ENCODE measurements at regions not wholly inside any gene's neighbourhood (a gene's known extent, or its start where the extent isn't known, plus 50 kb on each side); places are given as distances from the start of the nearest gene placed in this dataset.

DNA sequence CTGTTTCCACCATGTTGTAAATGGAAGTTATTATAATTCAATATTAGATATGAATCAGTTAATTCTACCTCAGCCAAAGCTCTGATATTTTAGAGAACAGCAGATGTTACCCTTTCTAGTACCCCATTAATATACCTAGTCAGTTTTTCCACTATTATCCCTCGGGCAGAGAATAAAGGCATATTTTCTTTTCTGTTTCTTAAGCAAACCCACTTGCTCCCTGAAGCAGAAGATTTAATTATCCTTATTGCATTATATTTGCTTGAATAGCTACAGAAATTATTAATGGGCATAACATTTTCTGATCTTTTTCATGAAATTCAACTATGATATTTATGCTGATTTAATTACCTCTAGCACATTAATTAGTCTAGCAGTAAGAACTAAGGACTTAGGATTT is 832.9 kb upstream of the FBXO33 start:
- no peak overlapping the region for H3K27ac ChIP-seq (ENCODE audit: low read depth, low read length)
- DNase-seq (ENCODE audit: low read depth, low spot score), result no peak
- POLR2A ChIA-PET, result no interaction called here
- intact Hi-C loops (cut with micrococcal nuclease), result no loop called here
- H3K4me1 ChIP-seq (ENCODE audit: control insufficient read depth in 1 of 2, insufficient read depth in 2 of 2, low read length in 2 of 2), result no peaks in the 10 kb centered on the region
- ATAC-seq, result no peak
- no peak overlapping the region for H2AFZ ChIP-seq (ENCODE audit: low read depth, low read length, poor library complexity, severe bottlenecking)
- H3K4me2 ChIP-seq (ENCODE audit: low read length), result no peak overlapping the region
- no peaks in the 10 kb centered on the region for H3K9me3 ChIP-seq (ENCODE audit: control insufficient read depth in 1 of 2, insufficient read depth in 1 of 2, low read depth in 1 of 2, low read length in 2 of 2)
- H3K4me3 ChIP-seq (replicated peaks in 1 of 2; ENCODE audit: low read depth in 1 of 2, low read length in 2 of 2), result no peak overlapping the region
- no TSS peak for BruUV-seq (replicated peaks)
- CTCF ChIA-PET, result no interaction called here
- H3K9ac ChIP-seq (ENCODE audit: low read length), result no peak overlapping the region
- RAD21 ChIA-PET (ENCODE audit: low non-redundant PET in 1 of 2, low total read pairs in 2 of 2, uncharacterized antibody in 2 of 2, unreplicated experiment in 2 of 2), result no interaction called here
- no peaks in the 10 kb centered on the region for H3K36me3 ChIP-seq (ENCODE audit: control insufficient read depth in 1 of 2, insufficient read depth in 2 of 2, low read length in 2 of 2)
- H4K20me1 ChIP-seq (ENCODE audit: insufficient read depth), result no peaks in the 10 kb centered on the region
- no peaks in the 10 kb centered on the region for H3K27me3 ChIP-seq (ENCODE audit: insufficient read depth, low read length)
- TF ChIP-seq TCF7L2 (IDR thresholded peaks at IDR 0.05; ENCODE audit: borderline replicate concordance, extremely low read depth, insufficient read depth, insufficient read length) (no peak), EZH2phosphoT487 (IDR thresholded peaks at IDR 0.05; ENCODE audit: borderline replicate concordance) (no peak), EZH2 (IDR thresholded peaks at IDR 0.05) (no peak), ELF1 (IDR thresholded peaks at IDR 0.05; ENCODE audit: borderline replicate concordance, low read depth) (no peak), RAD21 (IDR thresholded peaks at IDR 0.05; ENCODE audit: low read depth) (no peak), POLR2AphosphoS5 (IDR thresholded peaks at IDR 0.05; ENCODE audit: low read depth, low read length) (no peak), YY1 (IDR thresholded peaks at IDR 0.05; ENCODE audit: extremely low read depth, insufficient replicate concordance, low read depth, low read length) (no peak), CEBPB (IDR thresholded peaks at IDR 0.05; ENCODE audit: low read depth) (no peak), FOSL1 (IDR thresholded peaks at IDR 0.05; ENCODE audit: low read depth) (no peak)
- H3K79me2 ChIP-seq (ENCODE audit: insufficient read depth, low read length), result no peaks in the 10 kb centered on the region
- no peaks in the 10 kb centered on the region for H3K9me2 ChIP-seq (ENCODE audit: insufficient read depth)

DNA sequence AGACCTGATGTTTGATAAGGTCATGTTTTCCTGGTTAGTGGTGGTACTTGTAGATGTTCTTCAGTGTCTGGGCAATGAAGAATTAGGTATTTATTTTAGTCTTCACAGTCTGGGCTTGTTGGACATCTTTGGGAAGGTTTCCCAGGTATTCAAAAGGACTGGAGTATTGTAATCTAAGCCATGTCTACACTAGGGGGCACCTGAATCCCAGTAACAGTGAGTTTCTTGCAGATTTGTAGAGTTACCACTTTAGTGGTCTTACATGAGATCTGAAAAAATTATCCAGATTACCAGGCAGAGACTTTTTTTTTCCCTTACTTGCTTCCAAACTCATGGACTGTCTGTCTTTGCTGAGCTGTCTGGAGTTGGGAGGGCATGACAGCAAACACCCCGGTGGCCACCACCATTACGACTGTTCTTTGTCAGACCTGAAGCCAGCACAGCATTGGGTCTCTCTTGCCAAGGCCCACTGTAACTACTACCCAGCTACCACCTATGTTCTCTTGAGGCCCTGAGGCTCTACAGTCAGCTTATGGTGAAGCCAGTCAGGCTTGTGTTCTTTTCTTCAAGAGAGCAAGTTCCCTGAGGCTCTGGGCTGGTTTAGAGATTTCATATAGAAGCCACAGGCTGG is 820.7 kb upstream of the FBXO33 start:
- Histone ChIP-seq H3K9me2 (ENCODE audit: insufficient read depth) (no peaks in the 10 kb centered on the region), H4K20me1 (ENCODE audit: insufficient read depth) (no peaks in the 10 kb centered on the region), H3K27me3 (ENCODE audit: insufficient read depth, low read length) (no peaks in the 10 kb centered on the region), H3K4me3 (replicated peaks in 1 of 2; ENCODE audit: low read depth in 1 of 2, low read length in 2 of 2) (no peak overlapping the region), H2AFZ (ENCODE audit: low read depth, low read length, poor library complexity, severe bottlenecking) (no peak overlapping the region), H3K4me1 (ENCODE audit: control insufficient read depth in 1 of 2, insufficient read depth in 2 of 2, low read length in 2 of 2) (no peaks in the 10 kb centered on the region), H3K9ac (ENCODE audit: low read length) (no peak overlapping the region), H3K36me3 (ENCODE audit: control insufficient read depth in 1 of 2, insufficient read depth in 2 of 2, low read length in 2 of 2) (no peaks in the 10 kb centered on the region), H3K9me3 (ENCODE audit: control insufficient read depth in 1 of 2, insufficient read depth in 1 of 2, low read depth in 1 of 2, low read length in 2 of 2) (no peaks in the 10 kb centered on the region), H3K27ac (ENCODE audit: low read depth, low read length) (no peak overlapping the region), H3K4me2 (ENCODE audit: low read length) (no peak overlapping the region), H3K79me2 (ENCODE audit: insufficient read depth, low read length) (no peaks in the 10 kb centered on the region)
- ChIA-PET POLR2A (no interaction called here), CTCF (no interaction called here), RAD21 (ENCODE audit: low non-redundant PET in 1 of 2, low total read pairs in 2 of 2, uncharacterized antibody in 2 of 2, unreplicated experiment in 2 of 2) (no interaction called here)
- BruUV-seq (replicated peaks), result no TSS peak
- no peak for TF ChIP-seq CBX3 (IDR thresholded peaks at IDR 0.05; ENCODE audit: low read depth)
- TF ChIP-seq RAD21 (IDR thresholded peaks at IDR 0.05; ENCODE audit: low read depth), result peak; percentile 45; the same call in 1 of the 2 replicates
- TF ChIP-seq, protein P1, sequence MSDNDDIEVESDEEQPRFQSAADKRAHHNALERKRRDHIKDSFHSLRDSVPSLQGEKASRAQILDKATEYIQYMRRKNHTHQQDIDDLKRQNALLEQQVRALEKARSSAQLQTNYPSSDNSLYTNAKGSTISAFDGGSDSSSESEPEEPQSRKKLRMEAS (IDR thresholded peaks at IDR 0.05), result no peak
- TF ChIP-seq, protein P2, sequence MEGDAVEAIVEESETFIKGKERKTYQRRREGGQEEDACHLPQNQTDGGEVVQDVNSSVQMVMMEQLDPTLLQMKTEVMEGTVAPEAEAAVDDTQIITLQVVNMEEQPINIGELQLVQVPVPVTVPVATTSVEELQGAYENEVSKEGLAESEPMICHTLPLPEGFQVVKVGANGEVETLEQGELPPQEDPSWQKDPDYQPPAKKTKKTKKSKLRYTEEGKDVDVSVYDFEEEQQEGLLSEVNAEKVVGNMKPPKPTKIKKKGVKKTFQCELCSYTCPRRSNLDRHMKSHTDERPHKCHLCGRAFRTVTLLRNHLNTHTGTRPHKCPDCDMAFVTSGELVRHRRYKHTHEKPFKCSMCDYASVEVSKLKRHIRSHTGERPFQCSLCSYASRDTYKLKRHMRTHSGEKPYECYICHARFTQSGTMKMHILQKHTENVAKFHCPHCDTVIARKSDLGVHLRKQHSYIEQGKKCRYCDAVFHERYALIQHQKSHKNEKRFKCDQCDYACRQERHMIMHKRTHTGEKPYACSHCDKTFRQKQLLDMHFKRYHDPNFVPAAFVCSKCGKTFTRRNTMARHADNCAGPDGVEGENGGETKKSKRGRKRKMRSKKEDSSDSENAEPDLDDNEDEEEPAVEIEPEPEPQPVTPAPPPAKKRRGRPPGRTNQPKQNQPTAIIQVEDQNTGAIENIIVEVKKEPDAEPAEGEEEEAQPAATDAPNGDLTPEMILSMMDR (IDR thresholded peaks at IDR 0.05 in 2 of 3, conservative IDR thresholded peaks at IDR 0.05 in 1 of 3; ENCODE audit: borderline replicate concordance in 1 of 3, insufficient read depth in 1 of 3, low read depth in 2 of 3, low read length in 2 of 3), result peak in 2 of 3 experiments; percentile 29 to 47; a peak in 3 of 6 replicates
- DNase-seq (ENCODE audit: low read depth, low spot score) (peak; percentile 7), ATAC-seq (no peak)
- intact Hi-C loops (cut with micrococcal nuclease), result no loop called here
